HEK293 (cell line): ENCODE measurements at regions not wholly inside any gene's neighbourhood (a gene's known extent, or its start where the extent isn't known, plus 50 kb on each side); places are given as distances from the start of the nearest gene placed in this dataset.

Experiments used
- CTCF ChIA-PET: fragments of 350-600 bp; formaldehyde crosslinking; extraction: SDS; loops from one replicate; lab custom pipeline; 2021; ENCODE audit warnings: antibody characterized with exemption; lab: Yijun Ruan, JAX
- POLR2A ChIA-PET: fragments of 300-600 bp; formaldehyde crosslinking; extraction: SDS; loops from one replicate; lab custom pipeline; 2020; ENCODE audit warnings: antibody characterized with exemption, inconsistent platforms; lab: Yijun Ruan, JAX
- H3K27ac ChIP-seq: fragments of 200-500 bp; sonication (Bioruptor generic); 2 replicates; pipeline ENCODE4 v1.5.1; 2014; ENCODE audit warnings: low read depth, low read length, control low read depth, inconsistent platforms; ENCODE audit errors: extremely low read depth
- H3K36me3 ChIP-seq, 2 experiments: fragments of 200-500 bp in 1 of 2; sonication (Bioruptor generic) in 1 of 2; 1 replicate in 1 of 2; 2 replicates in 1 of 2; pipeline ENCODE4 v1.5.1; 2014 to 2017; ENCODE audit warnings: inconsistent platforms in 2 of 2, low read length in 2 of 2; ENCODE audit not compliant: control insufficient read depth in 2 of 2, insufficient read depth in 1 of 2
- H3K4me1 ChIP-seq: fragments of 200-500 bp; sonication (Bioruptor generic); 2 replicates; pipeline ENCODE4 v1.5.1; 2014; ENCODE audit warnings: mild to moderate bottlenecking, low read length, inconsistent platforms; ENCODE audit not compliant: control insufficient read depth, insufficient read depth
- H3K4me3 ChIP-seq: 2 replicates; pipeline ENCODE4 v1.5.1; 2011; ENCODE audit warnings: low read depth, mild to moderate bottlenecking, control low read depth, low read length, moderate library complexity
- H3K9me3 ChIP-seq: fragments of 200-500 bp; sonication (Bioruptor generic); 2 replicates; pipeline ENCODE4 v1.5.1; 2014; ENCODE audit warnings: low read depth, low read length, inconsistent platforms; ENCODE audit not compliant: control insufficient read depth, insufficient read depth
- BCL11A ChIP-seq: fragments of 450-650 bp; formaldehyde crosslinking; IDR thresholded peaks from 2 replicates; pipeline ENCODE4 v1.5.1; 2016; ENCODE audit warnings: low read depth, missing biosample characterization, missing genetic modification characterization
- IKZF3 ChIP-seq: fragments of 450-650 bp; IDR thresholded peaks from 2 replicates; pipeline ENCODE4 v1.5.0; 2018; ENCODE audit warnings: missing biosample characterization, mild to moderate bottlenecking, missing genetic modification characterization, moderate library complexity
- KLF10 ChIP-seq: fragments of 450-650 bp; IDR thresholded peaks from 2 replicates; pipeline ENCODE4 v1.5.1; 2018; ENCODE audit warnings: missing biosample characterization, mild to moderate bottlenecking, missing genetic modification characterization
- KLF8 ChIP-seq: fragments of 450-650 bp; formaldehyde crosslinking; IDR thresholded peaks from 2 replicates; pipeline ENCODE4 v1.5.1; 2016; ENCODE audit warnings: missing biosample characterization, missing genetic modification characterization
- SCRT1 ChIP-seq: fragments of 450-650 bp; formaldehyde crosslinking; IDR thresholded peaks from 2 replicates; pipeline ENCODE4 v1.5.1; 2016; ENCODE audit warnings: missing biosample characterization, missing genetic modification characterization, borderline replicate concordance
- SP3 ChIP-seq: fragments of 450-650 bp; formaldehyde crosslinking; IDR thresholded peaks from 2 replicates; pipeline ENCODE4 v1.5.1; 2016; ENCODE audit warnings: missing biosample characterization, missing genetic modification characterization
- TCF7L2 ChIP-seq: IDR thresholded peaks from 2 replicates; pipeline ENCODE4 v1.6.1; 2011; ENCODE audit warnings: low read depth, mild to moderate bottlenecking, inconsistent platforms, low read length, moderate library complexity, borderline replicate concordance
- YY2 ChIP-seq: fragments of 450-650 bp; formaldehyde crosslinking; IDR thresholded peaks from 2 replicates; pipeline ENCODE4 v1.5.1; 2016; ENCODE audit warnings: missing biosample characterization, missing genetic modification characterization
- ZBTB21 ChIP-seq: fragments of 450-650 bp; formaldehyde crosslinking; IDR thresholded peaks from 2 replicates; pipeline ENCODE4 v1.5.1; 2017; ENCODE audit warnings: missing biosample characterization, missing genetic modification characterization
- ZFHX2 ChIP-seq: fragments of 450-650 bp; formaldehyde crosslinking; conservative IDR thresholded peaks from 2 replicates; pipeline ENCODE4 v1.5.1; 2016; ENCODE audit warnings: missing biosample characterization, missing genetic modification characterization
- ZFP3 ChIP-seq: fragments of 450-650 bp; formaldehyde crosslinking; IDR thresholded peaks from 2 replicates; pipeline ENCODE4 v1.5.1; 2016; ENCODE audit warnings: low read depth, missing biosample characterization, missing genetic modification characterization
- ZFP37 ChIP-seq: fragments of 450-650 bp; formaldehyde crosslinking; IDR thresholded peaks from 2 replicates; pipeline ENCODE4 v1.5.1; 2016; ENCODE audit warnings: missing biosample characterization, missing genetic modification characterization
- ZNF112 ChIP-seq: fragments of 450-650 bp; formaldehyde crosslinking; IDR thresholded peaks from 2 replicates; pipeline ENCODE4 v1.5.0; 2017; ENCODE audit warnings: missing biosample characterization, missing genetic modification characterization
- ZNF114 ChIP-seq: fragments of 450-650 bp; formaldehyde crosslinking; IDR thresholded peaks from 2 replicates; pipeline ENCODE4 v1.5.0; 2017; ENCODE audit warnings: missing biosample characterization, missing genetic modification characterization
- ZNF140 ChIP-seq: fragments of 450-650 bp; formaldehyde crosslinking; IDR thresholded peaks from 2 replicates; pipeline ENCODE4 v1.5.1; 2016; ENCODE audit warnings: missing biosample characterization, missing genetic modification characterization
- ZNF184 ChIP-seq: fragments of 450-650 bp; IDR thresholded peaks from 2 replicates; pipeline ENCODE4 v1.5.1; 2018; ENCODE audit warnings: missing biosample characterization, mild to moderate bottlenecking, missing genetic modification characterization
- ZNF2 ChIP-seq: fragments of 450-650 bp; formaldehyde crosslinking; IDR thresholded peaks from 2 replicates; pipeline ENCODE4 v1.5.1; 2016; ENCODE audit warnings: missing biosample characterization, missing genetic modification characterization
- ZNF223 ChIP-seq: fragments of 450-650 bp; formaldehyde crosslinking; IDR thresholded peaks from 2 replicates; pipeline ENCODE4 v1.5.1; 2016; ENCODE audit warnings: missing biosample characterization, missing genetic modification characterization
- ZNF248 ChIP-seq: fragments of 450-650 bp; formaldehyde crosslinking; IDR thresholded peaks from 2 replicates; pipeline ENCODE4 v1.5.1; 2017; ENCODE audit warnings: missing biosample characterization, missing genetic modification characterization
- ZNF324 ChIP-seq: fragments of 450-650 bp; formaldehyde crosslinking; IDR thresholded peaks from 2 replicates; pipeline ENCODE4 v1.5.1; 2016; ENCODE audit warnings: missing biosample characterization, missing genetic modification characterization
- ZNF341 ChIP-seq: fragments of 450-650 bp; formaldehyde crosslinking; IDR thresholded peaks from 2 replicates; pipeline ENCODE4; 2016; ENCODE audit warnings: low read depth, missing biosample characterization, missing genetic modification characterization
- ZNF366 ChIP-seq: fragments of 450-650 bp; formaldehyde crosslinking; conservative IDR thresholded peaks from 2 replicates; pipeline ENCODE4 v1.5.1; 2016; ENCODE audit warnings: missing biosample characterization, missing genetic modification characterization
- ZNF426 ChIP-seq: fragments of 450-650 bp; formaldehyde crosslinking; IDR thresholded peaks from 2 replicates; pipeline ENCODE4 v1.5.1; 2017; ENCODE audit warnings: missing biosample characterization, missing genetic modification characterization, mild to moderate bottlenecking, inconsistent platforms, moderate library complexity
- ZNF621 ChIP-seq: fragments of 450-650 bp; formaldehyde crosslinking; IDR thresholded peaks from 2 replicates; pipeline ENCODE4 v1.5.1; 2017; ENCODE audit warnings: missing biosample characterization, missing genetic modification characterization
- ZNF658 ChIP-seq: fragments of 450-650 bp; formaldehyde crosslinking; IDR thresholded peaks from 2 replicates; pipeline ENCODE4; 2016; ENCODE audit warnings: missing biosample characterization, missing genetic modification characterization
- ZNF660 ChIP-seq: fragments of 450-650 bp; IDR thresholded peaks from 2 replicates; pipeline ENCODE4 v1.5.1; 2018; ENCODE audit warnings: missing biosample characterization, mild to moderate bottlenecking, missing genetic modification characterization
- ZNF768 ChIP-seq: fragments of 450-650 bp; formaldehyde crosslinking; IDR thresholded peaks from 2 replicates; pipeline ENCODE4 v1.5.1; 2018; ENCODE audit warnings: missing biosample characterization, mild to moderate bottlenecking, missing genetic modification characterization
- ZNF837 ChIP-seq: fragments of 450-650 bp; formaldehyde crosslinking; IDR thresholded peaks from 2 replicates; pipeline ENCODE4 v1.5.1; 2016; ENCODE audit warnings: missing biosample characterization, missing genetic modification characterization
- TF ChIP-seq, protein P1 (sequence below): fragments of 450-650 bp; formaldehyde crosslinking; IDR thresholded peaks from 2 replicates; pipeline ENCODE4 v1.5.0; 2017; ENCODE audit warnings: missing biosample characterization, missing genetic modification characterization, borderline replicate concordance
- TF ChIP-seq, protein P2 (sequence below): fragments of 450-650 bp; formaldehyde crosslinking; IDR thresholded peaks from 2 replicates; pipeline ENCODE4 v1.5.1; 2016; ENCODE audit warnings: missing biosample characterization, missing genetic modification characterization, low read depth
- TF ChIP-seq, protein P3 (sequence below): fragments of 450-650 bp; formaldehyde crosslinking; IDR thresholded peaks from 2 replicates; pipeline ENCODE4 v1.5.1; 2016; ENCODE audit warnings: missing biosample characterization, missing genetic modification characterization
- TF ChIP-seq, protein P4 (sequence below): fragments of 450-650 bp; formaldehyde crosslinking; IDR thresholded peaks from 2 replicates; pipeline ENCODE4 v1.5.1; 2017; ENCODE audit warnings: missing biosample characterization, mild to moderate bottlenecking, missing genetic modification characterization, moderate library complexity
- TF ChIP-seq, protein P5 (sequence below): fragments of 450-650 bp; formaldehyde crosslinking; IDR thresholded peaks from 2 replicates; pipeline ENCODE4 v1.5.1; 2016; ENCODE audit warnings: missing biosample characterization, missing genetic modification characterization

DNA sequence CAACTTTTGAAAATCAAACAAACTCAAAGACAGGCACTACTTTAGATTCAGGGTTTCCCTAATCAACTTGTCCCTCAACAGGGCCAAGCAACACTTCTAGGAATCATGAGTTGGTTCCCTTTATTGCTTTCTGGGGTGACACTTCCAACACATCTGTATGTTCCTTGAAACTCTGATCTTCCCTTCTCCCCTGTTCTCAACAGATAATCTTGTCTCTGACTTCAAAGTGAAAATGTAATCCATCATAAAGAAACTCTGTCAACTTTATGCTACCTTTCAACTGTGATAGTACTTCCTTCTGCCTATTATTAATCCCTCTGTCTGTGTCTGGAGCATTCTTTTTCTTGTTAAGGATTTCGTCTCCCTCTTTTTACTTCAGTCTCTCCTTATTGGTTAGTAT lies 250.1 kb upstream of the MEF2C start:
- POLR2A ChIA-PET: no interaction called here
- TF ChIP-seq ZNF2 (tag by site-specific recombination): no peak
- TF ChIP-seq ZNF837 (tag by site-specific recombination): no peak
- TF ChIP-seq BCL11A (tag by site-specific recombination): no peak
- TF ChIP-seq SCRT1 (tag by site-specific recombination): no peak
- TF ChIP-seq SP3: no peak
- no peak for TF ChIP-seq ZNF366
- no peak for TF ChIP-seq IKZF3
- TF ChIP-seq TCF7L2: no peak
- TF ChIP-seq KLF8 (tag by site-specific recombination): no peak
- TF ChIP-seq YY2 (tag by site-specific recombination): no peak
- no peak for TF ChIP-seq ZFHX2 (tag by site-specific recombination)
- TF ChIP-seq ZFP3 (tag by site-specific recombination): no peak
- TF ChIP-seq, protein P1, sequence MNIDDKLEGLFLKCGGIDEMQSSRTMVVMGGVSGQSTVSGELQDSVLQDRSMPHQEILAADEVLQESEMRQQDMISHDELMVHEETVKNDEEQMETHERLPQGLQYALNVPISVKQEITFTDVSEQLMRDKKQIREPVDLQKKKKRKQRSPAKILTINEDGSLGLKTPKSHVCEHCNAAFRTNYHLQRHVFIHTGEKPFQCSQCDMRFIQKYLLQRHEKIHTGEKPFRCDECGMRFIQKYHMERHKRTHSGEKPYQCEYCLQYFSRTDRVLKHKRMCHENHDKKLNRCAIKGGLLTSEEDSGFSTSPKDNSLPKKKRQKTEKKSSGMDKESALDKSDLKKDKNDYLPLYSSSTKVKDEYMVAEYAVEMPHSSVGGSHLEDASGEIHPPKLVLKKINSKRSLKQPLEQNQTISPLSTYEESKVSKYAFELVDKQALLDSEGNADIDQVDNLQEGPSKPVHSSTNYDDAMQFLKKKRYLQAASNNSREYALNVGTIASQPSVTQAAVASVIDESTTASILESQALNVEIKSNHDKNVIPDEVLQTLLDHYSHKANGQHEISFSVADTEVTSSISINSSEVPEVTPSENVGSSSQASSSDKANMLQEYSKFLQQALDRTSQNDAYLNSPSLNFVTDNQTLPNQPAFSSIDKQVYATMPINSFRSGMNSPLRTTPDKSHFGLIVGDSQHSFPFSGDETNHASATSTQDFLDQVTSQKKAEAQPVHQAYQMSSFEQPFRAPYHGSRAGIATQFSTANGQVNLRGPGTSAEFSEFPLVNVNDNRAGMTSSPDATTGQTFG (tag by site-specific recombination): no peak
- TF ChIP-seq, protein P2, sequence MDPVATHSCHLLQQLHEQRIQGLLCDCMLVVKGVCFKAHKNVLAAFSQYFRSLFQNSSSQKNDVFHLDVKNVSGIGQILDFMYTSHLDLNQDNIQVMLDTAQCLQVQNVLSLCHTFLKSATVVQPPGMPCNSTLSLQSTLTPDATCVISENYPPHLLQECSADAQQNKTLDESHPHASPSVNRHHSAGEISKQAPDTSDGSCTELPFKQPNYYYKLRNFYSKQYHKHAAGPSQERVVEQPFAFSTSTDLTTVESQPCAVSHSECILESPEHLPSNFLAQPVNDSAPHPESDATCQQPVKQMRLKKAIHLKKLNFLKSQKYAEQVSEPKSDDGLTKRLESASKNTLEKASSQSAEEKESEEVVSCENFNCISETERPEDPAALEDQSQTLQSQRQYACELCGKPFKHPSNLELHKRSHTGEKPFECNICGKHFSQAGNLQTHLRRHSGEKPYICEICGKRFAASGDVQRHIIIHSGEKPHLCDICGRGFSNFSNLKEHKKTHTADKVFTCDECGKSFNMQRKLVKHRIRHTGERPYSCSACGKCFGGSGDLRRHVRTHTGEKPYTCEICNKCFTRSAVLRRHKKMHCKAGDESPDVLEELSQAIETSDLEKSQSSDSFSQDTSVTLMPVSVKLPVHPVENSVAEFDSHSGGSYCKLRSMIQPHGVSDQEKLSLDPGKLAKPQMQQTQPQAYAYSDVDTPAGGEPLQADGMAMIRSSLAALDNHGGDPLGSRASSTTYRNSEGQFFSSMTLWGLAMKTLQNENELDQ (tag by site-specific recombination): no peak
- no peak for TF ChIP-seq ZNF341 (tag by site-specific recombination)
- TF ChIP-seq ZNF324 (tag by site-specific recombination): no peak
- TF ChIP-seq ZNF426: no peak
- no peak for TF ChIP-seq ZFP37 (tag by site-specific recombination)
- Histone ChIP-seq H3K4me1 (no peaks in the 10 kb centered on the region), H3K27ac (no peak overlapping the region), H3K9me3 (no peaks in the 10 kb centered on the region), H3K36me3 (no peaks in the 10 kb centered on the region), H3K4me3 (no peak overlapping the region)
- CTCF ChIA-PET: no interaction called here

DNA sequence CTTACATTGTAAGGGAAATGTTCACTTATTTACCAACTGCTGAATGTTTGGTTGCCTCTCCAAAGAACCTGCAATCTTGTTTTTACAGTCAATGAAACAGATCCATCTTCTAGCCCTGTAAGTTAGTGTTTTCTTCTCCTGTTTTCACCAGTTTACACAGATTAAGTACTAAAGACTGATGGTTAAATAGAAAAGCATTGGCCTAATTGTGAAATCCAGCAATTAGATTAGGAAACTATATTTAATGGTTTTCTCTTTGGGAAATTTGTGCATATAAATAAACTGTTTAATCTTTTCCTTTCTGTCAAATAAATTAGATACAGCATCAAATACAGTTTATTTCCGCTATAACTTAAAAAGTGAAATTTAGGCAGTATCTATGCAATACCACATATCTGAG lies 247.9 kb upstream of the MEF2C start:
- TF ChIP-seq ZBTB21 (tag by site-specific recombination) (no peak), ZNF184 (no peak), ZNF658 (no peak), KLF10 (no peak), ZNF112 (no peak), ZNF768 (tag by site-specific recombination) (no peak), ZNF114 (tag by site-specific recombination) (no peak), ZNF140 (tag by site-specific recombination) (no peak), ZNF223 (tag by site-specific recombination) (no peak), IKZF3 (no peak), ZNF660 (no peak), ZNF248 (tag by site-specific recombination) (no peak), ZNF621 (tag by site-specific recombination) (no peak)
- TF ChIP-seq, protein P3, sequence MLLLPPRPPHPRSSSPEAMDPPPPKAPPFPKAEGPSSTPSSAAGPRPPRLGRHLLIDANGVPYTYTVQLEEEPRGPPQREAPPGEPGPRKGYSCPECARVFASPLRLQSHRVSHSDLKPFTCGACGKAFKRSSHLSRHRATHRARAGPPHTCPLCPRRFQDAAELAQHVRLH (tag by site-specific recombination): no peak
- TF ChIP-seq, protein P4, sequence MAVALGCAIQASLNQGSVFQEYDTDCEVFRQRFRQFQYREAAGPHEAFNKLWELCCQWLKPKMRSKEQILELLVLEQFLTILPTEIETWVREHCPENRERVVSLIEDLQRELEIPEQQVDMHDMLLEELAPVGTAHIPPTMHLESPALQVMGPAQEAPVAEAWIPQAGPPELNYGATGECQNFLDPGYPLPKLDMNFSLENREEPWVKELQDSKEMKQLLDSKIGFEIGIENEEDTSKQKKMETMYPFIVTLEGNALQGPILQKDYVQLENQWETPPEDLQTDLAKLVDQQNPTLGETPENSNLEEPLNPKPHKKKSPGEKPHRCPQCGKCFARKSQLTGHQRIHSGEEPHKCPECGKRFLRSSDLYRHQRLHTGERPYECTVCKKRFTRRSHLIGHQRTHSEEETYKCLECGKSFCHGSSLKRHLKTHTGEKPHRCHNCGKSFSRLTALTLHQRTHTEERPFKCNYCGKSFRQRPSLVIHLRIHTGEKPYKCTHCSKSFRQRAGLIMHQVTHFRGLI (tag by site-specific recombination): no peak
- TF ChIP-seq, protein P5, sequence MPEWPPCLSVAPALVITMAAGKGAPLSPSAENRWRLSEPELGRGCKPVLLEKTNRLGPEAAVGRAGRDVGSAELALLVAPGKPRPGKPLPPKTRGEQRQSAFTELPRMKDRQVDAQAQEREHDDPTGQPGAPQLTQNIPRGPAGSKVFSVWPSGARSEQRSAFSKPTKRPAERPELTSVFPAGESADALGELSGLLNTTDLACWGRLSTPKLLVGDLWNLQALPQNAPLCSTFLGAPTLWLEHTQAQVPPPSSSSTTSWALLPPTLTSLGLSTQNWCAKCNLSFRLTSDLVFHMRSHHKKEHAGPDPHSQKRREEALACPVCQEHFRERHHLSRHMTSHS (tag by site-specific recombination): no peak
- H3K9me3 ChIP-seq: no peaks in the 10 kb centered on the region
- POLR2A ChIA-PET: no interaction called here
- no peak overlapping the region for H3K4me3 ChIP-seq
- H3K4me1 ChIP-seq: no peaks in the 10 kb centered on the region; the same call in 1 of the 2 replicates
- H3K36me3 ChIP-seq: no peaks in the 10 kb centered on the region
- H3K27ac ChIP-seq: no peak overlapping the region
- CTCF ChIA-PET: no interaction called here
